GM23248 (cell line): ENCODE measurements at regions not wholly inside any gene's neighbourhood (a gene's known extent, or its start where the extent isn't known, plus 50 kb on each side); places are given as distances from the start of the nearest gene placed in this dataset.

ENCODE experiments used
- EZH2 ChIP-seq: fragments of 200-600 bp; sonication (generic); IDR thresholded peaks from 2 replicates; pipeline ENCODE4 v1.6.1; 2018; ENCODE audit warnings: antibody characterized with exemption, mild to moderate bottlenecking; ENCODE audit not compliant: insufficient read depth, poor library complexity, severe bottlenecking
- EZH2phosphoT487 ChIP-seq: fragments of 200-600 bp; sonication (generic); IDR thresholded peaks from 2 replicates; pipeline ENCODE4 v1.6.1; 2018; ENCODE audit warnings: antibody characterized with exemption, moderate library complexity, mild to moderate bottlenecking, low read depth; ENCODE audit not compliant: insufficient read depth

DNA sequence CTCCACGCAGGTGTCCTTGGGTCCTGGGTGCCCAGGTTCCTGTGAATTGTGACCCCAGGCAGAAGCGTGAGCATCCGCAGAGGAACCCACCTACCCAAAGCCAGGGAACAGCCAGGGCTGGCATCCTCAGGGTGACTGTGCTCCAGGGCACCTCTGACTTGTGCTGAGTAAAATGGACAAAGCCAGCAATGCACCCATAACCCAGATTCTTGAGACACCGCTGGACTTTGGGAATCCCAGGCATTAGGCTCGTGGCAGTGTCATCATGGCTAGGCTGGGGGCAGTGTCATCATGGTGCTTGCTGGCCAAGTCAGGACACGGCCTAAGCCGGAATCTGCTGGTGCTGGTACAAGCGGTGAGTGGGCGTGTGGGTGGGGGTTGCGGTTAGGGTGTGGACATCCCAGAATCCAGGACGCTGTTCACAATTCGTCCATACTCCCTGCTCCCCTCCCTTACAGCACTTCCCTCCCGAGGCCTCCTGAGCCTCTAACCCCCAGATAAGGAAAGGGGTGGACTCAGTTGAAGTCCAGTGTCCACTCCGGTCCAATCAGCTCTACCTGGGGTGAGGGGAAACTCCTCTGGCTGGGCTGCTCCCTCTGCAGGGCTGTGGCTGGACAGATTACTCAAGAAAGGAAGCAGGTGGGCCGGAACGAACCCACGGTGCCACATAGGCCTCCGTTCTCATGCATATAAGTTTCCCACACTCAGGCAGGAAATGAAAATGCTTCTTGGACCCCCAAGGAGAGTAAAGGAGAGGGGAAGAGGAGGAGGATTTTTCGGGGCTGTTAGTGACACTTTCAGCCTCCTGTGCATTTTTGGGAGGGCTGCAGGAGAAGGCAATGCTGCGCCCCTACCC is 138.9 kb downstream of the SEC14L1 start:
- TF ChIP-seq EZH2, result no peak
- TF ChIP-seq EZH2phosphoT487, result no peak
